ENCODE measurements at regions not wholly inside any gene's neighbourhood (a gene's known extent, or its start where the extent isn't known, plus 50 kb on each side); places are given as distances from the start of the nearest gene placed in this dataset.
"Not testable (repeated sequence)": the region's sequence is repeated elsewhere in the genome, so short reads cannot be mapped to it uniquely, and the experiment has no call there.

- POLR2A ChIA-PET (ENCODE audit: low non-redundant PET); H3K9me3 ChIP-seq (ENCODE audit: low read depth, low read length, poor library complexity, severe bottlenecking); H3K4me1 ChIP-seq (ENCODE audit: insufficient read depth, low read length, poor library complexity, severe bottlenecking); CTCF ChIA-PET; H3K36me3 ChIP-seq (ENCODE audit: insufficient read depth, low read length, poor library complexity, severe bottlenecking); H3K27ac ChIP-seq (ENCODE audit: low read depth, low read length, poor library complexity, severe bottlenecking); intact Hi-C loops (cut with micrococcal nuclease; ENCODE audit: unreplicated experiment); H3K27me3 ChIP-seq (replicated peaks; ENCODE audit: insufficient read depth, low read depth, low read length, poor library complexity); BruUV-seq (replicated peaks); DNase-seq (ENCODE audit: low spot score); H3K4me3 ChIP-seq (ENCODE audit: low read depth, low read length, poor library complexity, severe bottlenecking): not testable (repeated sequence)
These were observed 150.6 kb upstream of the ANKRD20A1 start for GRCh38 chr9:67708109-67708508.

GRCh38 chr9:67711429-67711828 is 147.3 kb upstream of the ANKRD20A1 start:
- BruUV-seq (replicated peaks); H3K27me3 ChIP-seq (replicated peaks; ENCODE audit: insufficient read depth, low read depth, low read length, poor library complexity); H3K36me3 ChIP-seq (ENCODE audit: insufficient read depth, low read length, poor library complexity, severe bottlenecking); H3K4me3 ChIP-seq (ENCODE audit: low read depth, low read length, poor library complexity, severe bottlenecking); DNase-seq (ENCODE audit: low spot score); H3K4me1 ChIP-seq (ENCODE audit: insufficient read depth, low read length, poor library complexity, severe bottlenecking); CTCF ChIA-PET; H3K27ac ChIP-seq (ENCODE audit: low read depth, low read length, poor library complexity, severe bottlenecking); POLR2A ChIA-PET (ENCODE audit: low non-redundant PET); H3K9me3 ChIP-seq (ENCODE audit: low read depth, low read length, poor library complexity, severe bottlenecking); intact Hi-C loops (cut with micrococcal nuclease; ENCODE audit: unreplicated experiment): not testable (repeated sequence)

DNA sequence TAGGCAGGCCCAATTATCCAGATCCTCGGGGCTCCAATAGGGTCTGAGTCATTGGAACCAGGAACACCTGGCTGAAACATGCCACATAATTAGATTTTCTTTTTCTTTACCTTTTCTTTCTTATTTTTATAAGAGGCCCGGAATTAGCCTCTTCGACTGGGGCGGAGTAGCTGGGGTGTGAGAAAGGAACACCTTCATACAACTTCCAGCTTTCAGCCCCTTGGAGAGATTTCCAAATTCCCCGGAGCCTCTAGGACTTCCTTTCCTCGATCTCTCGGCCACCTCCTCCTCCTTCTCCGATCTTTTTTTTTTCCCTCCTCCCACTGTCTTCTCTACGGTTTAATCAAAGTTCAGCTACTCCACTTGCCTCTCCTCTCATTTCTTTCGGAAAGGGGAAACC is 146.8 kb upstream of the ANKRD20A1 start:
- intact Hi-C loops (cut with micrococcal nuclease; ENCODE audit: unreplicated experiment); BruUV-seq (replicated peaks); CTCF ChIA-PET: not testable (repeated sequence)

GRCh38 chr9:67712956-67713355 is 145.8 kb upstream of the ANKRD20A1 start:
- H3K4me1 ChIP-seq (ENCODE audit: insufficient read depth, low read length, poor library complexity, severe bottlenecking); H3K9me3 ChIP-seq (ENCODE audit: low read depth, low read length, poor library complexity, severe bottlenecking); DNase-seq (ENCODE audit: low spot score); H3K27ac ChIP-seq (ENCODE audit: low read depth, low read length, poor library complexity, severe bottlenecking); H3K27me3 ChIP-seq (replicated peaks; ENCODE audit: insufficient read depth, low read depth, low read length, poor library complexity); H3K36me3 ChIP-seq (ENCODE audit: insufficient read depth, low read length, poor library complexity, severe bottlenecking); CTCF ChIA-PET; POLR2A ChIA-PET (ENCODE audit: low non-redundant PET); BruUV-seq (replicated peaks); intact Hi-C loops (cut with micrococcal nuclease; ENCODE audit: unreplicated experiment); H3K4me3 ChIP-seq (ENCODE audit: low read depth, low read length, poor library complexity, severe bottlenecking): not testable (repeated sequence)

More for the DNA sequence above, 146.8 kb upstream of the ANKRD20A1 start:
- DNase-seq (ENCODE audit: low spot score); H3K4me1 ChIP-seq (ENCODE audit: insufficient read depth, low read length, poor library complexity, severe bottlenecking); H3K27me3 ChIP-seq (replicated peaks; ENCODE audit: insufficient read depth, low read depth, low read length, poor library complexity); H3K9me3 ChIP-seq (ENCODE audit: low read depth, low read length, poor library complexity, severe bottlenecking); H3K36me3 ChIP-seq (ENCODE audit: insufficient read depth, low read length, poor library complexity, severe bottlenecking); H3K4me3 ChIP-seq (ENCODE audit: low read depth, low read length, poor library complexity, severe bottlenecking); H3K27ac ChIP-seq (ENCODE audit: low read depth, low read length, poor library complexity, severe bottlenecking); POLR2A ChIA-PET (ENCODE audit: low non-redundant PET): not testable (repeated sequence)

DNA sequence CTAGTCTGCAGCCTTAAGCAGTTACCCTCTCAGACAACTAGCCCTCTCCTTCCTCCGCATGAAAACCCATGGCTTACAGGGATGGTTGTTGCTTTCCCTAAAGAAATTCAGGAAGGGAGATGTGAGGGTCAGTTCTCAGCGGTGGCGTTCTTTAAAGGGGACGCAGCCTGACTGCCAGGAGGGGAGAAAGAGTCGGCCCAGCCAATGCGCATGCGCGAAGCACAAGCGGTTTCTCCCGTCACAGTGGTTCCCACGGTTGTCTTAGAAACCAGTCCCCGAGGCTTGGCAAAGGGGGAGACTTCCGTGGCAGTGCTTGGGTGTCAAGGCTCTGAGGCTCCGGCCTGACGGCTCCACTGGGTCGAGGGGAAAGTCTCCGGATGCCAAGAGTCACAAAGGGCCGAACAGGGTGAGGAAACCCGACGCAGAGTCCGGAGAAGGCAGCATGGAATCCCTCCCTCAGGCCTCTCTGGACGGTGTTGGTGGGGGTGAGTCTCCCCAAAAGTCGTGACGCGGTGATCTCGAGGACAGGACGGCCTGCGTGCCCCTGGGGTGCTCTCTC is 140.8 kb upstream of the ANKRD20A1 start:
- CTCF ChIA-PET; H3K4me3 ChIP-seq (ENCODE audit: low read depth, low read length, poor library complexity, severe bottlenecking); POLR2A ChIA-PET (ENCODE audit: low non-redundant PET); intact Hi-C loops (cut with micrococcal nuclease; ENCODE audit: unreplicated experiment); DNase-seq (ENCODE audit: low spot score); H3K9me3 ChIP-seq (ENCODE audit: low read depth, low read length, poor library complexity, severe bottlenecking); H3K36me3 ChIP-seq (ENCODE audit: insufficient read depth, low read length, poor library complexity, severe bottlenecking); H3K4me1 ChIP-seq (ENCODE audit: insufficient read depth, low read length, poor library complexity, severe bottlenecking); BruUV-seq (replicated peaks); H3K27ac ChIP-seq (ENCODE audit: low read depth, low read length, poor library complexity, severe bottlenecking); H3K27me3 ChIP-seq (replicated peaks; ENCODE audit: insufficient read depth, low read depth, low read length, poor library complexity): not testable (repeated sequence)

DNA sequence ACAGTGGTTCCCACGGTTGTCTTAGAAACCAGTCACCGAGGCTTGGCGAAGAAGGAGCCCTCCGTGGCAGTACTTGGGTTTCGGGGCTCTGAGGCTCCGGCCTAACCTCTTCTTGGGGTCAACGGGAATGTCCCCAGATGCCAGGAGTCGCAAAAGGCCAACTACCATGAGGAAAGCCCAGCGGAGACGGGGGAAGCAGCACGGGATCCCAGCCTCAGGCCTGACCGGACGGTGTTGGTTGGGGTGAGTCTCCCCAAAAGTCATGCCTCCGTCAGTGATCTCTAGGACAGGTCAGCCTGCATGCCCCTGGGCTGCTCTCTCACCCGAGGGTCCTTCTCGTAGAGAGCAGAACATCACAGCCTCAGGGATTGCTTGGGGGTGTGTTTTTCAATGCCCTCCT is 138.2 kb upstream of the ANKRD20A1 start:
- not testable (repeated sequence) for BruUV-seq (replicated peaks)

DNA sequence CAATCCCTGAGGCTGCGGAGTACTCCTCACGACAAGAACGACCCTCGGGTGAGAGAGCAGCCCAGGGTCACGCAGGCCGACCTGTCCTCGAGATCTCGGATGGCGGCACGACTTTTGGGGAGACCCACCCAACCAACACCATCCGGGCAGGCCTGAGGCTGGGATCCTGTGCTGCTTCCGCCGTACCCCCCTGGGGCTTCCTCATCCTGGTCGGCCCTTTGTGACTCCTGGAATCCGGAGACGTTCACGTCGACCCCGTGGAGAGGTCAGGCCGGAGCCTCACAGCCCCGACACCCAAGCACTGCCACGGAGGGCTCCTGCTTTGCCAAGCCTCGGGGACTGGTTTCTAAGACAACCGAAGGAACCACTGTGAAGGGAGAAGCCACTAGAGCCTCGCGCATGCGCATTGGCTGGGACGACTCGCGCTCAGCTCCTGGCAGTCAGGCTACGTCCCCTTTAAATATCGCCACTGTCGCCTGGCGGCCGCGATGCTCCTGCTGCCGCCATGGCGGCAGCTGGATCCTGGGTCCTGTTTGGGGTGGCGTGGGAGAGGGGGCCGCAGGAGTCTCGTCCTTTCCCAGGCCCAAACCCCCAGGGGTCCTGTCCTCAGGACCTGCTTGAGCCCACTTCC is 136.2 kb upstream of the ANKRD20A1 start:
- H3K4me1 ChIP-seq (ENCODE audit: insufficient read depth, low read length, poor library complexity, severe bottlenecking); intact Hi-C loops (cut with micrococcal nuclease; ENCODE audit: unreplicated experiment); POLR2A ChIA-PET (ENCODE audit: low non-redundant PET); H3K36me3 ChIP-seq (ENCODE audit: insufficient read depth, low read length, poor library complexity, severe bottlenecking); DNase-seq (ENCODE audit: low spot score); H3K4me3 ChIP-seq (ENCODE audit: low read depth, low read length, poor library complexity, severe bottlenecking); H3K27me3 ChIP-seq (replicated peaks; ENCODE audit: insufficient read depth, low read depth, low read length, poor library complexity); BruUV-seq (replicated peaks); H3K9me3 ChIP-seq (ENCODE audit: low read depth, low read length, poor library complexity, severe bottlenecking); H3K27ac ChIP-seq (ENCODE audit: low read depth, low read length, poor library complexity, severe bottlenecking); CTCF ChIA-PET: not testable (repeated sequence)

More for the DNA sequence above, 138.2 kb upstream of the ANKRD20A1 start:
- H3K9me3 ChIP-seq (ENCODE audit: low read depth, low read length, poor library complexity, severe bottlenecking); CTCF ChIA-PET; H3K27ac ChIP-seq (ENCODE audit: low read depth, low read length, poor library complexity, severe bottlenecking); H3K4me1 ChIP-seq (ENCODE audit: insufficient read depth, low read length, poor library complexity, severe bottlenecking); intact Hi-C loops (cut with micrococcal nuclease; ENCODE audit: unreplicated experiment); H3K4me3 ChIP-seq (ENCODE audit: low read depth, low read length, poor library complexity, severe bottlenecking); H3K36me3 ChIP-seq (ENCODE audit: insufficient read depth, low read length, poor library complexity, severe bottlenecking); H3K27me3 ChIP-seq (replicated peaks; ENCODE audit: insufficient read depth, low read depth, low read length, poor library complexity); DNase-seq (ENCODE audit: low spot score); POLR2A ChIA-PET (ENCODE audit: low non-redundant PET): not testable (repeated sequence)

DNA sequence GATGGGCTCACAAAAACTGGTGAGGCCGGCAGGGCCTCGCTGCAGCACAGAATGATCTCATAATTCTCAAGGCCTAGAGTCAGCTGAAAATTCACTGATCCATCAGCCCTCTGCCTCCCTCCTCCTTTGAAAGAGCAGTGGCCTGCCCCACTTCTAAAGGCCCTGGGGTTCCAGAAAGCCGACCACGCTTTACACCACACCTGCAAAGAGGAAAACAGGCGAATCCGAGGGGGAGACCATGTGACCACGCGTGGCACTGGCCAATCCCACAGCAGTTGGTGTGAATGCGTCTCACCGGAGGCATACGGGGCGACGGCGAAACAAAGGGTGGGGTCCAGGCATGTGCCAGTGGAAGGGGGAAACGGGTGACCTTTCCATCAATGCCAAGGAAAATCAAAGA is 135.5 kb upstream of the ANKRD20A1 start:
- TSS peak; percentile 48 for BruUV-seq (replicated peaks)
- H3K4me3 ChIP-seq (ENCODE audit: low read depth, low read length, poor library complexity, severe bottlenecking); H3K4me1 ChIP-seq (ENCODE audit: insufficient read depth, low read length, poor library complexity, severe bottlenecking); DNase-seq (ENCODE audit: low spot score); POLR2A ChIA-PET (ENCODE audit: low non-redundant PET); H3K27me3 ChIP-seq (replicated peaks; ENCODE audit: insufficient read depth, low read depth, low read length, poor library complexity); H3K9me3 ChIP-seq (ENCODE audit: low read depth, low read length, poor library complexity, severe bottlenecking); H3K27ac ChIP-seq (ENCODE audit: low read depth, low read length, poor library complexity, severe bottlenecking); H3K36me3 ChIP-seq (ENCODE audit: insufficient read depth, low read length, poor library complexity, severe bottlenecking); intact Hi-C loops (cut with micrococcal nuclease; ENCODE audit: unreplicated experiment); CTCF ChIA-PET: not testable (repeated sequence)

Measured in A673 (cell line).